CD14-positive monocyte (primary cell): ENCODE measurements at regions not wholly inside any gene's neighbourhood (a gene's known extent, or its start where the extent isn't known, plus 50 kb on each side); places are given as distances from the start of the nearest gene placed in this dataset.

Source experiments
- DNase-seq, 3 donors: peaks; one replicate each; pipeline ENCODE4 v3.0.0-alpha.2; 2011 to 2022
- H2AFZ ChIP-seq: 2 replicates; pipeline ENCODE4 v1.6.0; 2012; ENCODE audit warnings: mild to moderate bottlenecking, low read depth, low read length, inconsistent platforms; ENCODE audit not compliant: insufficient read depth, poor library complexity, severe bottlenecking
- H3K27ac ChIP-seq, 2 donors: 1 replicate in 1 of 2; 2 replicates in 1 of 2; pipeline ENCODE4 v1.5.1; 2012 to 2013; ENCODE audit warnings: low read length in 2 of 2, control low read depth in 1 of 2, inconsistent platforms in 1 of 2, low read depth in 1 of 2, mild to moderate bottlenecking in 1 of 2
- H3K27me3 ChIP-seq, 2 donors: one replicate each; pipeline versions ENCODE4 v1.6.0 to v1.6.1; 2011 to 2013; ENCODE audit warnings: low read length in 2 of 2; ENCODE audit not compliant: control insufficient read depth in 2 of 2, insufficient read depth in 2 of 2
- H3K36me3 ChIP-seq, 2 donors: replicated peaks in 1 of 2; 1 replicate in 1 of 2; 2 replicates in 1 of 2; pipeline versions ENCODE4 v1.5.1 to v1.6.1; 2012 to 2013; ENCODE audit warnings: low read length in 2 of 2, control low read depth in 1 of 2, inconsistent platforms in 1 of 2, mild to moderate bottlenecking in 1 of 2; ENCODE audit not compliant: insufficient read depth in 2 of 2, control insufficient read depth in 1 of 2
- H3K4me1 ChIP-seq, 2 donors: 1 replicate in 1 of 2; 2 replicates in 1 of 2; pipeline versions ENCODE4 v1.5.1 to v1.6.1; 2012 to 2013; ENCODE audit warnings: low read length in 2 of 2, control low read depth in 1 of 2, inconsistent platforms in 1 of 2, mild to moderate bottlenecking in 1 of 2, moderate library complexity in 1 of 2; ENCODE audit not compliant: insufficient read depth in 2 of 2, control insufficient read depth in 1 of 2
- H3K4me2 ChIP-seq: replicated peaks from 2 replicates; pipeline ENCODE3; 2012; ENCODE audit warnings: low read length, moderate library complexity, mild to moderate bottlenecking; ENCODE audit not compliant: poor library complexity, severe bottlenecking; ENCODE audit errors: extremely low read depth
- H3K4me3 ChIP-seq, 3 experiments: fragments of 200-600 bp in 1 of 3; sonication (generic) in 1 of 3; replicated peaks in 1 of 3; 1 replicate in 2 of 3; 2 replicates in 1 of 3; pipeline ENCODE4 v1.5.1; 2011 to 2013; ENCODE audit warnings: low read length in 3 of 3, mild to moderate bottlenecking in 3 of 3, control low read depth in 2 of 3, low read depth in 2 of 3, inconsistent platforms in 1 of 3, moderate library complexity in 1 of 3
- H3K79me2 ChIP-seq: 2 replicates; pipeline ENCODE4 v1.6.0; 2012; ENCODE audit warnings: mild to moderate bottlenecking, control low read depth, inconsistent platforms, low read length, moderate library complexity; ENCODE audit not compliant: insufficient read depth
- H3K9ac ChIP-seq: 2 replicates; pipeline ENCODE4 v1.6.0; 2017; ENCODE audit warnings: low read length, mild to moderate bottlenecking; ENCODE audit not compliant: insufficient read depth, poor library complexity, severe bottlenecking
- H3K9me3 ChIP-seq, 2 donors: replicated peaks in 1 of 2; 1 replicate in 1 of 2; 2 replicates in 1 of 2; pipeline versions ENCODE4 v1.5.1 to v1.6.1; 2012 to 2013; ENCODE audit warnings: low read length in 2 of 2, control low read depth in 1 of 2; ENCODE audit not compliant: control insufficient read depth in 1 of 2, insufficient read depth in 1 of 2
- H4K20me1 ChIP-seq: 2 replicates; pipeline ENCODE4 v1.6.0; 2012; ENCODE audit warnings: mild to moderate bottlenecking, low read length, control low read depth, moderate library complexity; ENCODE audit not compliant: insufficient read depth
- H3K27ac Mint-ChIP-seq, 7 donors: one replicate each; pipeline ENCODE4 v1.8.0; 2020; ENCODE audit warnings: mild to moderate bottlenecking in 7 of 7, mixed read lengths in 7 of 7, moderate library complexity in 6 of 7, inconsistent platforms in 2 of 7
- H3K27me3 Mint-ChIP-seq, 3 donors: one replicate each; pipeline ENCODE4 v1.8.0; 2021 to 2022; ENCODE audit warnings: low read depth in 3 of 3, mild to moderate bottlenecking in 3 of 3, mixed read lengths in 3 of 3, moderate library complexity in 3 of 3, inconsistent platforms in 1 of 3
- H3K36me3 Mint-ChIP-seq, 2 donors: one replicate each; pipeline ENCODE4 v1.8.0; 2020; ENCODE audit warnings: mixed read lengths in 2 of 2, inconsistent platforms in 1 of 2, mild to moderate bottlenecking in 1 of 2
- H3K4me1 Mint-ChIP-seq: one replicate; pipeline ENCODE4 v1.8.0; 2020; ENCODE audit warnings: mild to moderate bottlenecking, mixed read lengths
- H3K4me3 Mint-ChIP-seq, 2 donors: one replicate each; pipeline ENCODE4 v1.8.0; 2020; ENCODE audit warnings: mild to moderate bottlenecking in 2 of 2, mixed read lengths in 2 of 2, moderate library complexity in 1 of 2
- H3K9me3 Mint-ChIP-seq, 7 donors: one replicate each; pipeline ENCODE4 v1.8.0; 2020 to 2022; ENCODE audit warnings: mixed read lengths in 7 of 7, mild to moderate bottlenecking in 6 of 7, moderate library complexity in 6 of 7, inconsistent platforms in 2 of 7
- CTCF ChIP-seq: fragments of 200-600 bp; IDR thresholded peaks from one replicate; pipeline ENCODE4 v1.8.0; 2022; ENCODE audit warnings: antibody characterized with exemption, mild to moderate bottlenecking
- WGBS: methylation state at CpG from one replicate; pipeline ENCODE4 v1.1.5; 2013; ENCODE audit warnings: missing lambda C conversion rate; ENCODE audit not compliant: insufficient coverage; 5-methylcytosine and 5-hydroxymethylcytosine counted together
- intact Hi-C, 2 donors: fragments of 100-400 bp; cut with micrococcal nuclease; formaldehyde crosslinking; loops; one replicate each; pipeline versions ENCODE4 v1.15.0 to v1.15.1; 2023

GRCh38 chr20:17834804-17835203 lies 133.8 kb downstream of the SNX5 start:
- Mint-ChIP-seq H3K27me3 (peaks cover 0 to 3% (median 0%) of the 10 kb centered on the region in 3 donors), H3K36me3 (no peaks in the 10 kb centered on the region), H3K27ac (no peak overlapping the region), H3K4me1 (no peaks in the 10 kb centered on the region), H3K4me3 (no peak overlapping the region), H3K9me3 (no peaks in the 10 kb centered on the region)
- no peak overlapping the region for H2AFZ ChIP-seq
- no peak for DNase-seq
- intact Hi-C loops = no loop called here
- H3K9ac ChIP-seq = no peak overlapping the region
- no peaks in the 10 kb centered on the region for H3K9me3 ChIP-seq
- H3K36me3 ChIP-seq = no peaks in the 10 kb centered on the region
- no peak for TF ChIP-seq CTCF
- no peak overlapping the region for H3K27ac ChIP-seq
- no peaks in the 10 kb centered on the region for H3K4me1 ChIP-seq
- no peak overlapping the region for H3K4me3 ChIP-seq
- no peaks in the 10 kb centered on the region for H3K79me2 ChIP-seq
- no peaks in the 10 kb centered on the region for H3K27me3 ChIP-seq
- no peak overlapping the region for H3K4me2 ChIP-seq
- H4K20me1 ChIP-seq = no peaks in the 10 kb centered on the region
- WGBS = no CpG with 5 or more reads among the region's 2 CpGs

- Histone ChIP-seq H3K9me3 (no peaks in the 10 kb centered on the region), H3K36me3 (no peaks in the 10 kb centered on the region), H3K9ac (no peak overlapping the region), H3K4me1 (no peaks in the 10 kb centered on the region), H3K4me2 (no peak overlapping the region), H3K79me2 (no peaks in the 10 kb centered on the region), H3K27ac (no peak overlapping the region), H4K20me1 (no peaks in the 10 kb centered on the region), H2AFZ (no peak overlapping the region), H3K4me3 (no peak overlapping the region), H3K27me3 (no peaks in the 10 kb centered on the region)
- DNase-seq = no peak
- no peak overlapping the region for H3K27ac Mint-ChIP-seq
- H3K4me3 Mint-ChIP-seq = no peak overlapping the region
- H3K9me3 Mint-ChIP-seq = no peaks in the 10 kb centered on the region
- intact Hi-C loops = no loop called here
- H3K36me3 Mint-ChIP-seq = no peaks in the 10 kb centered on the region
- H3K27me3 Mint-ChIP-seq = peaks cover 0 to 1% (median 0%) of the 10 kb centered on the region in 3 donors
- TF ChIP-seq CTCF = no peak
- 93% methylated on average over 5 of the region's 9 CpGs for WGBS
- no peaks in the 10 kb centered on the region for H3K4me1 Mint-ChIP-seq
Measured at GRCh38 chr20:17833036-17833674, 133.4 kb downstream of the BANF2 start.
